Naive thymus-derived CD4-positive, alpha-beta T cell (primary cell): ENCODE measurements at regions not wholly inside any gene's neighbourhood (a gene's known extent, or its start where the extent isn't known, plus 50 kb on each side); places are given as distances from the start of the nearest gene placed in this dataset.

Experiments used
- ATAC-seq: fragments of 150-1000 bp; cut with Tn5 transposase; 2 replicates; pipeline ENCODE4 v1.10.0; 2021; ENCODE audit warnings: mild to moderate bottlenecking, moderate library complexity
- CTCF ChIA-PET: fragments of 350-600 bp; sonication (Branson Sonifier 250); formaldehyde crosslinking; loops from one replicate; lab custom pipeline; 2021; ENCODE audit warnings: antibody characterized with exemption; lab: Charles Lee
- POLR2A ChIA-PET: fragments of 350-600 bp; sonication (Branson Sonifier 250); formaldehyde crosslinking; loops from one replicate; lab custom pipeline; 2021; ENCODE audit warnings: antibody characterized with exemption, inconsistent platforms; lab: Charles Lee
- DNase-seq, 9 donors: peaks; one replicate each; pipeline versions ENCODE4 v3.0.0 to v3.0.0-alpha.2; 2020 to 2022; ENCODE audit warnings: mixed read lengths in 1 of 9
- H3K27ac ChIP-seq: one replicate; pipeline ENCODE4 v1.7.0; 2013; ENCODE audit warnings: mild to moderate bottlenecking, low read depth, low read length, moderate library complexity
- H3K27me3 ChIP-seq, 2 donors: one replicate each; pipeline ENCODE4 v1.7.0; 2013; ENCODE audit warnings: low read length in 2 of 2, mild to moderate bottlenecking in 2 of 2, moderate library complexity in 2 of 2; ENCODE audit not compliant: control insufficient read depth in 2 of 2, insufficient read depth in 2 of 2
- H3K36me3 ChIP-seq, 3 experiments: 1 replicate in 2 of 3; 2 replicates in 1 of 3; pipeline ENCODE4 v1.7.0; 2013; ENCODE audit warnings: low read length in 3 of 3, mild to moderate bottlenecking in 3 of 3, moderate library complexity in 1 of 3; ENCODE audit not compliant: insufficient read depth in 3 of 3, control insufficient read depth in 2 of 3
- H3K4me1 ChIP-seq, 2 donors: one replicate each; pipeline ENCODE4 v1.7.0; 2013; ENCODE audit warnings: low read length in 2 of 2, mild to moderate bottlenecking in 2 of 2, moderate library complexity in 1 of 2; ENCODE audit not compliant: control insufficient read depth in 2 of 2, insufficient read depth in 2 of 2
- H3K4me3 ChIP-seq: 2 replicates; pipeline ENCODE4 v1.7.0; 2013; ENCODE audit warnings: mild to moderate bottlenecking, low read length
- H3K9me3 ChIP-seq, 3 experiments: 1 replicate in 2 of 3; 2 replicates in 1 of 3; pipeline ENCODE4 v1.7.0; 2013; ENCODE audit warnings: low read length in 3 of 3; ENCODE audit not compliant: control insufficient read depth in 2 of 3
- H3K27ac Mint-ChIP-seq, 9 donors: one replicate each; pipeline ENCODE4 v1.8.0; 2020 to 2022; ENCODE audit warnings: mixed read lengths in 9 of 9, mild to moderate bottlenecking in 8 of 9, moderate library complexity in 5 of 9, inconsistent platforms in 2 of 9
- H3K27me3 Mint-ChIP-seq, 5 donors: one replicate each; pipeline ENCODE4 v1.8.0; 2021 to 2022; ENCODE audit warnings: mixed read lengths in 5 of 5, mild to moderate bottlenecking in 1 of 5
- H3K36me3 Mint-ChIP-seq, 5 donors: one replicate each; pipeline ENCODE4 v1.8.0; 2020 to 2022; ENCODE audit warnings: mixed read lengths in 5 of 5, mild to moderate bottlenecking in 3 of 5, inconsistent platforms in 1 of 5
- H3K4me1 Mint-ChIP-seq, 7 donors: one replicate each; pipeline ENCODE4 v1.8.0; 2020 to 2022; ENCODE audit warnings: mixed read lengths in 7 of 7, mild to moderate bottlenecking in 3 of 7, inconsistent platforms in 1 of 7
- H3K4me3 Mint-ChIP-seq, 10 donors: one replicate each; pipeline ENCODE4 v1.8.0; 2020 to 2022; ENCODE audit warnings: mild to moderate bottlenecking in 10 of 10, mixed read lengths in 10 of 10, moderate library complexity in 6 of 10, inconsistent platforms in 2 of 10
- H3K9me3 Mint-ChIP-seq, 11 donors: one replicate each; pipeline ENCODE4 v1.8.0; 2020 to 2022; ENCODE audit warnings: mixed read lengths in 11 of 11, mild to moderate bottlenecking in 4 of 11, inconsistent platforms in 1 of 11, moderate library complexity in 1 of 11
- intact Hi-C, 2 donors: fragments of 100-400 bp; cut with micrococcal nuclease; formaldehyde crosslinking; loops; one replicate each; pipeline ENCODE4 v1.15.1; 2023

DNA sequence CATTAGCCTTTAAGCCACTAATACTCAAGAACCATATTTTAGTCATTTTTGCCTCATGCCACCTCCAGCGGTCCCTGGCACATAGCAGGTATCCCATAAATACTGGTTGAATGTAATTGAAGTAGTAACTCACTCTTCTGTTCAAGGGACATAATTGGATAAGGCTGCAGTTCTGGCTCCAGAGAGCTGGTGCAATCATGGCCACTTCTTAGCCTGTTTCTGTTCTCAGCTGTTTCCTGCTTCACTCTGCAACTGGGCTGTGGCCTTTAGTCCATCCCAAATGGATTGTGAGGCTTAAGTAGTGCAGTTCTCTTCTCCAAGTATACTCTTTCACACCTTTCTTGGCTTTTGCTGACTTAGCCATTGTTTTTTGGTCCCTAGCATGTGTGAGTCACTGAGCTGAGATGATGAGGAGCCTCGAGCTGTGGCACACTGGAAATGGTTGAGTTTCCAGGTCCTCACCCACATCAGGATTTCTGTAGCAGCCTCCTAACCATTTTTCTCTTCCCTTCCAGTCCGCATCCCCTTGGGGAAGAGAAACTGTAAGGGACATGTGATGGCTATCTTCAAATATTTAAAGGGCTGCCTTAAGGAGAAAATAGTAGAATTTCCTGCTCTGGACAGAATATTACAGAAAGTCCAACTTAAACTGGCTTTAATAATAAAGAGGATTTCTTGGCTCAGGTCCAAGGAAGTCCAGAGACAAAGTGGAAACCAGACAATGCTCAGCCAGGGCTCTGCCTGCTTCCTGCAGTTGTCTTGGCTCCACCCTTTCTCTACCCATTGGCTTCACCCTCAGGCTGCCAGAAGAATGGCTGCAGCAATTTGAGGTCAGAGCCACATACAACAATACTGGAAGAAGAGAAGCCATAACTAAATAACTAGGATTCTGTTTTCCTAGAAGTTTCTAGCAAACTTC is 305.4 kb upstream of the ROPN1 start:
- no peak for ATAC-seq
- peaks cover 5 to 38% (median 33%) of the 10 kb centered on the region in 5 donors for H3K27me3 Mint-ChIP-seq
- CTCF ChIA-PET, result no interaction called here

GRCh38 chr3:124298301-124298700 is 306.4 kb upstream of the ROPN1 start:
- Histone ChIP-seq H3K4me3 (no peak overlapping the region), H3K36me3 (no peaks in the 10 kb centered on the region), H3K4me1 (no peaks in the 10 kb centered on the region), H3K9me3 (no peaks in the 10 kb centered on the region), H3K27ac (no peak overlapping the region), H3K27me3 (no peaks in the 10 kb centered on the region)
- Mint-ChIP-seq H3K9me3 (peaks cover 0 to 2% (median 0%) of the 10 kb centered on the region in 11 donors), H3K36me3 (no peaks in the 10 kb centered on the region), H3K27me3 (peaks cover 5 to 40% (median 33%) of the 10 kb centered on the region in 5 donors), H3K4me3 (no peak overlapping the region), H3K27ac (no peak overlapping the region), H3K4me1 (no peaks in the 10 kb centered on the region)
- ChIA-PET POLR2A (no interaction called here), CTCF (no interaction called here)
- no peak for ATAC-seq
- DNase-seq, result no peak
- intact Hi-C loops, result no loop called here

More for the DNA sequence above, 305.4 kb upstream of the ROPN1 start:
- intact Hi-C loops, result no loop called here
- POLR2A ChIA-PET, result no interaction called here
- Histone ChIP-seq H3K27me3 (no peaks in the 10 kb centered on the region), H3K36me3 (no peaks in the 10 kb centered on the region), H3K27ac (no peak overlapping the region), H3K4me3 (no peak overlapping the region), H3K4me1 (no peaks in the 10 kb centered on the region), H3K9me3 (no peaks in the 10 kb centered on the region)
- H3K27ac Mint-ChIP-seq, result no peak overlapping the region
- no peaks in the 10 kb centered on the region for H3K4me1 Mint-ChIP-seq
- H3K36me3 Mint-ChIP-seq, result no peaks in the 10 kb centered on the region
- no peak for DNase-seq
- peaks cover 0 to 2% (median 0%) of the 10 kb centered on the region in 11 donors for H3K9me3 Mint-ChIP-seq
- H3K4me3 Mint-ChIP-seq, result no peak overlapping the region

- no peak for ATAC-seq
Measured at GRCh38 chr3:124298951-124299350, 307.0 kb upstream of the ROPN1 start.

GRCh38 chr3:124299831-124300230 is 307.9 kb upstream of the ROPN1 start:
- H3K4me1 ChIP-seq, result no peaks in the 10 kb centered on the region
- H3K9me3 ChIP-seq, result no peaks in the 10 kb centered on the region
- intact Hi-C loops, result no loop called here
- no peak overlapping the region for H3K27ac ChIP-seq
- H3K4me3 ChIP-seq, result no peak overlapping the region
- no peaks in the 10 kb centered on the region for H3K4me1 Mint-ChIP-seq
- H3K27ac Mint-ChIP-seq, result no peak overlapping the region
- peaks cover 0 to 49% (median 30%) of the 10 kb centered on the region in 5 donors for H3K27me3 Mint-ChIP-seq
- H3K27me3 ChIP-seq, result no peaks in the 10 kb centered on the region
- DNase-seq (no peak), ATAC-seq (no peak)
- ChIA-PET POLR2A (no interaction called here), CTCF (no interaction called here)
- H3K9me3 Mint-ChIP-seq, result peaks cover 0 to 11% (median 0%) of the 10 kb centered on the region in 11 donors
- no peaks in the 10 kb centered on the region for H3K36me3 ChIP-seq
- H3K4me3 Mint-ChIP-seq, result no peak overlapping the region
- no peaks in the 10 kb centered on the region for H3K36me3 Mint-ChIP-seq

More at GRCh38 chr3:124298951-124299350, 307.0 kb upstream of the ROPN1 start:
- POLR2A ChIA-PET, result no interaction called here
- Histone ChIP-seq H3K4me3 (no peak overlapping the region), H3K27me3 (no peaks in the 10 kb centered on the region), H3K36me3 (no peaks in the 10 kb centered on the region), H3K4me1 (no peaks in the 10 kb centered on the region), H3K27ac (no peak overlapping the region), H3K9me3 (no peaks in the 10 kb centered on the region)
- Mint-ChIP-seq H3K27me3 (peaks cover under 1 to 45% (median 30%) of the 10 kb centered on the region in 5 donors), H3K27ac (no peak overlapping the region), H3K4me3 (no peak overlapping the region), H3K4me1 (no peaks in the 10 kb centered on the region), H3K36me3 (no peaks in the 10 kb centered on the region), H3K9me3 (peaks cover 0 to 5% (median 0%) of the 10 kb centered on the region in 11 donors)
- intact Hi-C loops, result no loop called here
- CTCF ChIA-PET, result no interaction called here
- DNase-seq, result no peak

DNA sequence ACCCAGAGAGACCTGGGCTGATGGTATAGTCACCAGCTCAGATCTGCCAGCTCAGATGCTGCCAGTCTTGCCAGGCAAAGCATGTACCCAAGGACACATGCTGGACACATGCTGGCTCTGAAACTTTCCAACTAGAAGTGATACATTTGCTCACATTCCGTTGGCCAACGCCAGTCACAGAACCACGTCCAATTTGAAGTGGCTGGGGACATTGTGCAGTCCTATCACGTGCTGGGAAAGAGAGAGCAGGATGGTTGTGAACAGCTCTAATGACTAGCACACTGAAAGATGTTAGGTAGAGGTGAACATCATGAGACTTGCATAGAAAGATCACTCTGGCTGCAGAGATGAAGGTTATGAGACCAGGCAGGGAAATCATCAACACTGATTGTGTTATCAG is 308.5 kb upstream of the ROPN1 start:
- POLR2A ChIA-PET, result no interaction called here
- Histone ChIP-seq H3K27ac (no peak overlapping the region), H3K27me3 (no peaks in the 10 kb centered on the region), H3K4me1 (no peaks in the 10 kb centered on the region), H3K4me3 (no peak overlapping the region), H3K36me3 (no peaks in the 10 kb centered on the region), H3K9me3 (peaks cover 0 to 2% (median 0%) of the 10 kb centered on the region in 3 experiments)
- CTCF ChIA-PET, result no interaction called here
- Mint-ChIP-seq H3K27ac (no peak overlapping the region), H3K4me1 (no peaks in the 10 kb centered on the region), H3K4me3 (no peak overlapping the region), H3K27me3 (peaks cover 0 to 49% (median 30%) of the 10 kb centered on the region in 5 donors), H3K9me3 (peaks cover 0 to 17% (median 2%) of the 10 kb centered on the region in 11 donors), H3K36me3 (no peaks in the 10 kb centered on the region)
- DNase-seq (no peak), ATAC-seq (no peak)
- intact Hi-C loops, result no loop called here

DNA sequence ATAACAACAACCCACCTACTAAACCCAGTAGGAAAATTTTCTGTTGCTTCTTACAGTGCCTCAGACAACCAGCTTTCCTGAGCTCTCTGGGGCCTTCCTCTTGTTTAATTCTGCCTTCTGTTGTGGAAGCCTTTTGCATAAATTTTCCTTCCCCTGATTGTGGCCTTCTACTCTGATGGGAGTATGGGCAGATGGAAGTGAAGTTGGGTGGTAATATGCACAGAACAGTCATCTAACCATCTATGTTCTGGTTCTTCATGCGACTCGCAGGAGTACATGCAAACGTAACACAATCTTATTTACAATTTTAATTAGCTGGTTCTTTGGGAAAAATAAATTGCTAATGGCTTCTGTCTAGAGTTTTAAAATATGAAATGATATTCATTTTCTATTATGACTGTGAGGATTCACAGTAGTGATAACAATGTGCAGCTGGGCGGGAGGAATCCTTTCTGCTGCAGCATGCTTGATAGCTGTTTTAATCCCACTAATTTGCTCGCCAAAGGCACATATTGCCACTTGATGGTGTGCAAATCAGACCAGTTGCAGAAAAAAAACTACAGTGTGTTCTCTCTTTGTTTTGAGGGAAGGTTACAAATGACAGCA is 311.5 kb upstream of the ROPN1 start:
- H3K4me3 ChIP-seq, result no peak overlapping the region
- H3K27ac ChIP-seq, result no peak overlapping the region
- H3K4me1 ChIP-seq, result no peaks in the 10 kb centered on the region
- Mint-ChIP-seq H3K4me1 (no peaks in the 10 kb centered on the region), H3K4me3 (no peak overlapping the region), H3K36me3 (peaks cover 0 to 5% (median 0%) of the 10 kb centered on the region in 5 donors), H3K27me3 (peaks cover 3 to 36% (median 22%) of the 10 kb centered on the region in 5 donors), H3K27ac (no peak overlapping the region), H3K9me3 (peaks cover 0 to 43% (median 20%) of the 10 kb centered on the region in 11 donors)
- no peak for DNase-seq
- CTCF ChIA-PET, result no interaction called here
- no peak for ATAC-seq
- POLR2A ChIA-PET, result no interaction called here
- H3K9me3 ChIP-seq, result peaks cover 0 to 4% (median 0%) of the 10 kb centered on the region in 3 experiments
- H3K27me3 ChIP-seq, result no peaks in the 10 kb centered on the region
- intact Hi-C loops, result no loop called here
- H3K36me3 ChIP-seq, result no peaks in the 10 kb centered on the region
